ENCODE measurements at regions not wholly inside any gene's neighbourhood (a gene's known extent, or its start where the extent isn't known, plus 50 kb on each side); places are given as distances from the start of the nearest gene placed in this dataset.

GRCh38 chr19:27920774-27921173, 1292.2 kb downstream of the UQCRFS1 start (continued):
- TF ChIP-seq CUX1 (IDR thresholded peaks at IDR 0.05; ENCODE audit: insufficient replicate concordance, low read depth, low read length) (no peak), ESRRA (IDR thresholded peaks at IDR 0.05; ENCODE audit: low read length) (no peak), STAT1 (conservative IDR thresholded peaks at IDR 0.05) (no peak), SMC3 (IDR thresholded peaks at IDR 0.05; ENCODE audit: borderline replicate concordance, low read length) (no peak), SMAD5 (IDR thresholded peaks at IDR 0.05; ENCODE audit: low read depth) (no peak), IKZF2 (IDR thresholded peaks at IDR 0.05) (no peak), BHLHE40 (IDR thresholded peaks at IDR 0.05; ENCODE audit: borderline replicate concordance in 1 of 2, low read depth in 2 of 2, low read length in 1 of 2) (no peak), CREB1 (IDR thresholded peaks at IDR 0.05; ENCODE audit: low read depth) (no peak), BACH1 (IDR thresholded peaks at IDR 0.05; ENCODE audit: borderline replicate concordance) (no peak), TBL1XR1 (IDR thresholded peaks at IDR 0.05; ENCODE audit: low read depth, low read length) (no peak), NR2F1 (conservative IDR thresholded peaks at IDR 0.05) (no peak), ELK1 (IDR thresholded peaks at IDR 0.05; ENCODE audit: low read depth, low read length) (no peak), HDGF (IDR thresholded peaks at IDR 0.05) (no peak), CEBPB (IDR thresholded peaks at IDR 0.05; ENCODE audit: borderline replicate concordance in 1 of 2, low read depth in 2 of 2, low read length in 2 of 2) (no peak)
